Activated CD4-positive, alpha-beta memory T cell treated with anti-CD3 and anti-CD28 coated beads for 36 hours (primary cell): ENCODE measurements at regions not wholly inside any gene's neighbourhood (a gene's known extent, or its start where the extent isn't known, plus 50 kb on each side); places are given as distances from the start of the nearest gene placed in this dataset.
A peak's percentile ranks its signal among the peaks of the same experiment; 100 is the strongest.

Experiments used
- CTCF ChIA-PET: fragments of 350-600 bp; sonication (Branson Sonifier 250); formaldehyde crosslinking; loops from one replicate; lab custom pipeline; 2021; ENCODE audit warnings: antibody characterized with exemption, inconsistent platforms; lab: Charles Lee
- POLR2A ChIA-PET: fragments of 350-600 bp; sonication (Branson Sonifier 250); formaldehyde crosslinking; loops from one replicate; lab custom pipeline; 2021; ENCODE audit warnings: antibody characterized with exemption; lab: Charles Lee
- DNase-seq: peaks from one replicate; pipeline ENCODE4 v3.0.0-alpha.2; 2020
- H3K27ac Mint-ChIP-seq: one replicate; pipeline ENCODE4 v1.8.0; 2021; ENCODE audit warnings: mixed read lengths
- H3K27me3 Mint-ChIP-seq: one replicate; pipeline ENCODE4 v1.8.0; 2021; ENCODE audit warnings: mixed read lengths
- H3K36me3 Mint-ChIP-seq: one replicate; pipeline ENCODE4 v1.8.0; 2021; ENCODE audit warnings: mixed read lengths
- H3K4me1 Mint-ChIP-seq: one replicate; pipeline ENCODE4 v1.8.0; 2021; ENCODE audit warnings: low read depth, mixed read lengths
- H3K4me3 Mint-ChIP-seq: one replicate; pipeline ENCODE4 v1.8.0; 2021; ENCODE audit warnings: mild to moderate bottlenecking, mixed read lengths
- H3K9me3 Mint-ChIP-seq: one replicate; pipeline ENCODE4 v1.8.0; 2021; ENCODE audit warnings: mixed read lengths
- intact Hi-C: fragments of 100-400 bp; cut with micrococcal nuclease; formaldehyde crosslinking; loops from one replicate; pipeline ENCODE4 v1.15.1; 2023

DNA sequence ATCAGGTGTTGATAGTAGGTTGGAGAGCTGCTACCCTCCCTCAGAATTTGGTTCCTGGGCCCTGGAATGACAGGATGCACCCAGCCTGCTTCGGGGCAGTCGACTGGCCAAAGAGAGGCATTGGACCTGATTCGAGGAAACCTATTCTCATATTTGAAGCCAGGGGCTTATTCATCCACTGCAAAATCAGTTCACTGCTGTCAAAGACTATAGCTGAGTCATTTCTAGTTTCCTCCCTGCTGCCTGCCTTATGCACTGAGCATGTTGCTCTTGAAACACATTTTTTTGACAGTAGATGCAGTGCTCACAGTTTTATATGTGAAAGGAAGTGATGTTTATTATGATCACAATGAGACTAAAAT, 565.4 kb downstream of the ETS1 start:
- intact Hi-C loops, result loop anchor here (1.0 to 5.0 kb wide), 2 partner anchors 79 to 180 kb away; no protein-coding TSS in a partner anchor
- Mint-ChIP-seq H3K27me3 (no peaks in the 10 kb centered on the region), H3K27ac (no peak overlapping the region), H3K36me3 (no peaks in the 10 kb centered on the region), H3K4me3 (no peak overlapping the region), H3K4me1 (peaks cover 7% of the 10 kb centered on the region), H3K9me3 (no peaks in the 10 kb centered on the region)
- ChIA-PET POLR2A (interaction anchor here (1.0 kb wide), 1 partner anchor 16 kb away, joined by 3 read pairs; no protein-coding TSS in a partner anchor), CTCF (interaction anchor here (0.7 to 1.6 kb wide), 4 partner anchors 10 to 178 kb away, joined by 3 to 10 read pairs (median 4); no protein-coding TSS in a partner anchor)
- DNase-seq, result peak; percentile 16

DNA sequence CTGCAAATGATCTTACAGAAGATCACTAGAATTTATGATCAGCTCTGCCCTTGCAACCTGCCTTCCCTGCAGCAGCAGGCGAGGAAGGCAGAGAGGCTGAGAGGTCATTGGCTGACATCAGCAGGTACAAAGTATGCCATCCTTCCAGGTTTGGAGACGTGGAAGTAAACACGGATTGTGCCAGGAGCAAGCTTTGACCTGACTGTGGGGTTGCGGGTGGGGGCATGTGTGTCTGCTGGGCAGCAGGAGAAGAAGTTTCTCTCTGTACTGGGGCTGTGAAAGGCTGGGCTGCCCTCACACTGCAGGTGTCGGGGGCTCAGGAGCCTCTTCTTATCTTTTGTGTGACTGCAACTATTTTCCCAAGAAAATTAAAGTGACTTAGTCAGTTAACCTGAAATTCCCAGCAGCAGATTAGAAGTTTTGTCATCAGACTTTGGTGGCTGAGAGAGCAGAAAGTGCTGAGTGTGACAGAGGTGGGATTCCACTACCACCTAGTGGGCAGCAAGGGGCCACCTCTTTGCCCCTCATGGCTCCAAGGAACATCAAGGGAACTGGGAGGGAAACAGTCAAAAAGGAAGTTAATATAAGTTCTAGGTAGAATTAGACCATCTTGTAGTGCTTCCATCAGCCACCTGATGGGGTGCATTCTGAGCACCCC, 565.9 kb downstream of the ETS1 start:
- H3K4me3 Mint-ChIP-seq, result no peak overlapping the region
- no peaks in the 10 kb centered on the region for H3K27me3 Mint-ChIP-seq
- H3K9me3 Mint-ChIP-seq, result no peaks in the 10 kb centered on the region
- no peak for DNase-seq
- ChIA-PET CTCF (interaction anchor here (0.9 to 1.6 kb wide), 4 partner anchors 136 to 836 kb away, joined by 3 to 10 read pairs (median 4); no protein-coding TSS in a partner anchor), POLR2A (interaction anchor here (1.0 kb wide), 1 partner anchor 17 kb away, joined by 3 read pairs; no protein-coding TSS in a partner anchor)
- H3K27ac Mint-ChIP-seq, result no peak overlapping the region
- H3K36me3 Mint-ChIP-seq, result no peaks in the 10 kb centered on the region
- H3K4me1 Mint-ChIP-seq, result peaks cover 7% of the 10 kb centered on the region
- intact Hi-C loops, result loop anchor here (1.0 to 5.0 kb wide), 2 partner anchors 78 to 179 kb away; no protein-coding TSS in a partner anchor

DNA sequence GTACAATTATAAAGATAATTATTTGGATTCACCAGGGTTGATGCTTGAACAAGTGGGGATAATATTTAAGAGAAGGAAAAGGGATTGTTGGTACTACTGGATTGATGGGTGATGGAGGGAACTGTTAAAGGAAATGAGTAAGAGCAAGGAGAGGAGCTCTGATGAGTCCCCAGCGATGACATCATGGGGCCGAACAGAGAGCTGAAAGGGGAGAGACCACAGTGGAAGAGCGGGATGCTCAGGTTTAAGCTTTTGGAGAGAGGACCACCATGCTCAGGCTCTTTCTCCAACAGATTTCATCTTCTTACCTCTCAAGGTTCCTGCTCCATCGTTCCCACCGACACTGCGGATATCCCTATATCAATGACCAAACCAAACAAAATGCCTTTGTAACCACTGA, 568.7 kb downstream of the ETS1 start:
- no peak for DNase-seq
- intact Hi-C loops, result no loop called here
- ChIA-PET CTCF (interaction anchor here (2.6 to 3.1 kb wide), 2 partner anchors 139 to 175 kb away, joined by 10 to 13 read pairs; no protein-coding TSS in a partner anchor), POLR2A (no interaction called here)
- H3K4me3 Mint-ChIP-seq, result no peak overlapping the region
- no peaks in the 10 kb centered on the region for H3K36me3 Mint-ChIP-seq
- no peaks in the 10 kb centered on the region for H3K27me3 Mint-ChIP-seq
- H3K4me1 Mint-ChIP-seq, result peaks cover 7% of the 10 kb centered on the region
- no peak overlapping the region for H3K27ac Mint-ChIP-seq
- no peaks in the 10 kb centered on the region for H3K9me3 Mint-ChIP-seq

DNA sequence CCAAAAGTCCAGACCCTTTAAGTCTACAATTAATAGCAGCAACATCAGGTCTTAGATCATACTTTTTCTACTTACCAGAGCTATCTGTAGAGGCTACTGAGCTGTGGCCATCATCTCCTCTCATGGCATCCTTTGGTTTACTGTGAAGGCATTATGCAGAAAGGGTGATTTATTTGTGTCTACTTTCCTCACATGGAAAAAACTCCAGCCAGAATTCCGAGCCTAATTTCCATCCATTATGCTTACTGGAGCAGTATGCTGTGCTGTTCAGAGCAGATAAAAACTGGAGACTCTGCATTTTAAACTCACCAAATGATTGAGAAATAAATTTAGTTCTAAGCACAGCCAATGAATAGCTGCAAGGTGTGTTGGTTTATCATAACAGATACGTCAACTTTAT, 581.8 kb downstream of the ETS1 start:
- intact Hi-C loops, result no loop called here
- Mint-ChIP-seq H3K4me3 (no peak overlapping the region), H3K36me3 (peaks cover 11% of the 10 kb centered on the region), H3K9me3 (peaks cover 20% of the 10 kb centered on the region), H3K27ac (no peak overlapping the region), H3K27me3 (peaks cover 20% of the 10 kb centered on the region), H3K4me1 (no peaks in the 10 kb centered on the region)
- POLR2A ChIA-PET, result no interaction called here
- DNase-seq, result no peak
- CTCF ChIA-PET, result no interaction called here

DNA sequence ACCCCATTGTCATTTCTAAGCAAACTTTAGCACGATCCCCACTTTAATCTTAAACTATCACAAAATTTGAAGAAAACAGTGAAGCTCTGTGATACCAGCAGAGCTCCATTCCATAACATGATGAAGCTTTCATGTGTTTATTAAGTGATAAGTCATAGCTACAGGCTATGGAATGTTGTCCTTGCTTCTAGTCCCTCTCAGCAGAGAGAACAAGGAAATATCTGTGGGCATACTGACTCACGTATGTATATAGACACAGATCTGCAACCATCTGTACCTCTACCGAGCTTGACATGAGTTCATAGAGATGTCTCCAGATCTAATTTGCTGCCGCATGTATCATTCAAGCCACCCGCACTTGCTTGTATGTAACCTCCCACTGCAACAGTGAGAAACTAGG, 588.9 kb downstream of the ETS1 start:
- intact Hi-C loops, result no loop called here
- DNase-seq, result no peak
- no peak overlapping the region for H3K27ac Mint-ChIP-seq
- H3K4me3 Mint-ChIP-seq, result no peak overlapping the region
- ChIA-PET POLR2A (no interaction called here), CTCF (no interaction called here)
- no peaks in the 10 kb centered on the region for H3K36me3 Mint-ChIP-seq
- no peaks in the 10 kb centered on the region for H3K9me3 Mint-ChIP-seq
- H3K27me3 Mint-ChIP-seq, result peaks cover 3% of the 10 kb centered on the region
- no peaks in the 10 kb centered on the region for H3K4me1 Mint-ChIP-seq

DNA sequence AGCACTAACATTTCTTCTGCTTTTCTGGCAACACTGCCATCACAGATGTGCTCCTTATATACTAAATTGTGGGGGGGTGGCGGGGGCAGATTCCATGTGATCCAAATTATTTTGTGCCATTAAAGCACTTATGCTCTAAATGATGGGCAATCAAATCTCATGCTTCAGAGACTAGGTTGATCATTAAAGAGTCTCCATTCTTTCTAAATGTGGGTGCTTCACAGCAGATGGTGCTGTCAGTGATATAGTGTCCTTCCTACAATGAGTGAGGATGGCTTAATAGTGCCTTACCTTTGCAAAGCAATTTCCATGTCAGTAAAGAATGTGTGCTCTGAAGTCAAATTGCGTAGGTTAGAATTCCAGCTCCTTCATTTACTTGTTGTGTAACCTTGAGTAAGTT, 589.8 kb downstream of the ETS1 start:
- POLR2A ChIA-PET, result no interaction called here
- no peak for DNase-seq
- H3K9me3 Mint-ChIP-seq, result no peaks in the 10 kb centered on the region
- no peak overlapping the region for H3K27ac Mint-ChIP-seq
- intact Hi-C loops, result no loop called here
- H3K27me3 Mint-ChIP-seq, result peaks cover 3% of the 10 kb centered on the region
- no peak overlapping the region for H3K4me3 Mint-ChIP-seq
- no peaks in the 10 kb centered on the region for H3K4me1 Mint-ChIP-seq
- H3K36me3 Mint-ChIP-seq, result no peaks in the 10 kb centered on the region
- CTCF ChIA-PET, result no interaction called here

DNA sequence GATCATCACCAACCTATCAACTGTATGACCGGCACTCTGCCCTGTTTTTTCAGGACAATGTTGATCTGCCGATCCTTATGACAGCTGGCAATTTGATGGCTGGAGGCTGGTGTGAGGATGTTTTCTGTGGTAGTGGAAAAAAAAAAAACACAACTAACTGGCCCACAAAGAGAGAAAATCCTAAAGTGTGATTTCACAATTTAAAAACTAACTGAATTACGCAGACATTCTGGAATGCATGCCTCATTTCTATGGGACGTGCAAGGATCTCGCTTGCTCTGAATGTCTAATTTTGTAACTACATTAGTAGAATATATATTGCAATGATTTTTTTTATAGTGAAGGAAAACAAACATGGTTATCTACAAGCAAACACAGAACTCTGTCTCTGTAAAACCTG, 590.5 kb downstream of the ETS1 start:
- Mint-ChIP-seq H3K4me3 (no peak overlapping the region), H3K4me1 (no peaks in the 10 kb centered on the region), H3K9me3 (no peaks in the 10 kb centered on the region), H3K27ac (no peak overlapping the region), H3K27me3 (peaks cover 3% of the 10 kb centered on the region), H3K36me3 (no peaks in the 10 kb centered on the region)
- ChIA-PET POLR2A (no interaction called here), CTCF (no interaction called here)
- intact Hi-C loops, result no loop called here
- no peak for DNase-seq

DNA sequence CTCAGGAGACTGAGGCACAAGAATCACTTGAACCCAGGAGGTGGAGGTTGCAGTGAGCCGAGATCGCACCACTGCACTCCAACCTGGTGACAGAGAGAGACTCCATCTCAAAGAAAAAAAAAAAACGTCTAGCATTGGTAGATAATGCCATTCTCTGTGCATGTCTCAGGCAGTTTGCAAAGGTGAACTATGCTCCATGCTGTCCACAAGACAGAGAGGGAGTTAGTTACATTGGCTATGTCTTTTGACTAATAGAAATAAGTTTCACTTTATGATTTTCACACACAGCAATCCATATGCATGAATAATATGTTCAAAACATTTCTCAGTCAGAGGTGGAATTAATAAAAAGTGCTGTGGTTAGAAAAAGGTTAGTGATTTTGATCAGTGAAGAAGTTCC, 591.4 kb downstream of the ETS1 start:
- no peak for DNase-seq
- no peaks in the 10 kb centered on the region for H3K36me3 Mint-ChIP-seq
- H3K9me3 Mint-ChIP-seq, result no peaks in the 10 kb centered on the region
- no peaks in the 10 kb centered on the region for H3K4me1 Mint-ChIP-seq
- no peak overlapping the region for H3K27ac Mint-ChIP-seq
- peaks cover 3% of the 10 kb centered on the region for H3K27me3 Mint-ChIP-seq
- ChIA-PET POLR2A (no interaction called here), CTCF (interaction anchor here (1.6 kb wide), 1 partner anchor 152 kb away, joined by 3 read pairs; no protein-coding TSS in a partner anchor)
- intact Hi-C loops, result no loop called here
- no peak overlapping the region for H3K4me3 Mint-ChIP-seq

DNA sequence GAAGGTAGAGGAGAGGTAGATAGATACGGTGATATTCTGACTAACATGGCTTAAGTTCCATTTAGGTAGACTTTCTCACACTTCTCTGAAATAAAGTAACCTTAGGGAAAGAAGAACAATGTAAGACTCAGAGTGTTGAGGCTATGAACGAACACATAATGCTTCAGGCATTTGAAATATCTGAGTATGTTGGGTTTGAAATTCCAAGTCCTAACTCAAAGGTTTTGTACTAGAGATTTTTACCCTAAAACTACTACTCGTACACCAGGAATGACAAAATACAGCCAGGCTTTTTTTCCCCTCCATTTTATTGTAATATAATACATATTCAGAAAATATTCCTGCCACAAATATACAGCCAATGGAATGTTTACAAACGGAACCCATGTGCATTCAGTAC, 592.6 kb downstream of the ETS1 start:
- H3K4me1 Mint-ChIP-seq, result no peaks in the 10 kb centered on the region
- CTCF ChIA-PET, result interaction anchor here (1.6 kb wide), 1 partner anchor 151 kb away, joined by 3 read pairs; no protein-coding TSS in a partner anchor
- intact Hi-C loops, result loop anchor here (5.0 kb wide), 1 partner anchor 152 kb away; no protein-coding TSS in a partner anchor
- POLR2A ChIA-PET, result no interaction called here
- no peak for DNase-seq
- no peaks in the 10 kb centered on the region for H3K36me3 Mint-ChIP-seq
- H3K27ac Mint-ChIP-seq, result no peak overlapping the region
- H3K4me3 Mint-ChIP-seq, result no peak overlapping the region
- no peaks in the 10 kb centered on the region for H3K9me3 Mint-ChIP-seq
- H3K27me3 Mint-ChIP-seq, result peaks cover 3% of the 10 kb centered on the region

DNA sequence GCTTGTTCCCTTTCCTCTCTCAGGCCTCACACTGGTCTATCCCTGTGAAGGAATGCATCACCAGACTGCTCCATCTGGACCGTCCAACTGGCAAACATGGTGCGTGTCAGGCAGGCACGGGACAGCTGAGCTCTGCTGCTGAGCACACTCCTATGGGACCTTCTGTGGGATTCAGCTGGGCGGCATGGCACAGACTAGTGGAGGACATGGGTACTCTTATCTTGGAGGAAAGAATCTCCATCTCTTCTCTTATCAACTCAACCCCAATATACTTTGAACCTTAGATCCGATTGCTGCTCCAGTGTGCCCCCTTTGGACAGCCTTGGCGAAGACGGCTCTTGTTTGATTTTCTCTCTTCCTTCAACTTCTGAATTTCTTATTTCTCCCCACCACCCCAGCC, 593.6 kb downstream of the ETS1 start:
- no peak overlapping the region for H3K27ac Mint-ChIP-seq
- H3K27me3 Mint-ChIP-seq, result peaks cover 3% of the 10 kb centered on the region
- H3K4me1 Mint-ChIP-seq, result no peaks in the 10 kb centered on the region
- no peaks in the 10 kb centered on the region for H3K36me3 Mint-ChIP-seq
- H3K9me3 Mint-ChIP-seq, result no peaks in the 10 kb centered on the region
- POLR2A ChIA-PET, result no interaction called here
- CTCF ChIA-PET, result no interaction called here
- H3K4me3 Mint-ChIP-seq, result no peak overlapping the region
- intact Hi-C loops, result loop anchor here (5.0 kb wide), 1 partner anchor 151 kb away; no protein-coding TSS in a partner anchor
- no peak for DNase-seq

DNA sequence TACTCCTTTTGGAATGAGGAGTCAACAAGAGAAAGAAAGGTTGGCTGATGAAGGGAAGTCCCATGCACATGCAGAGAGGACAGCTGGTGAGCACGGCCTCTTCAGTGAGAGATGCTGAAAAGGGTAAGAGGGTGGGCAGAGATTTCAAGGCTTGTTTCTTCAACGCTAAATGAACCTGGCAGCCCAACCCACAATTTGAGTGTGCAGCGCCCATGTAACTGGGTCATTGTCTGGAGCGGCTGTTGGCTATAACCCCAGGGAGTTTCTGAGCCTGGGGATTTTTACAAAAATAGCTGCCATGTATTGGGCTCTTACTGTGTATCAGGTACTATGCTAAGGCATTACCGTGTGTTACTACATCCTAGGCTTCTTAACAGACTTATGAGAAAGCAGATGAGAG, 594.1 kb downstream of the ETS1 start:
- Mint-ChIP-seq H3K9me3 (no peaks in the 10 kb centered on the region), H3K27ac (no peak overlapping the region), H3K4me1 (no peaks in the 10 kb centered on the region), H3K27me3 (peaks cover 3% of the 10 kb centered on the region), H3K4me3 (no peak overlapping the region), H3K36me3 (no peaks in the 10 kb centered on the region)
- intact Hi-C loops, result loop anchor here (5.0 kb wide), 1 partner anchor 151 kb away; no protein-coding TSS in a partner anchor
- ChIA-PET CTCF (no interaction called here), POLR2A (no interaction called here)
- DNase-seq, result no peak

DNA sequence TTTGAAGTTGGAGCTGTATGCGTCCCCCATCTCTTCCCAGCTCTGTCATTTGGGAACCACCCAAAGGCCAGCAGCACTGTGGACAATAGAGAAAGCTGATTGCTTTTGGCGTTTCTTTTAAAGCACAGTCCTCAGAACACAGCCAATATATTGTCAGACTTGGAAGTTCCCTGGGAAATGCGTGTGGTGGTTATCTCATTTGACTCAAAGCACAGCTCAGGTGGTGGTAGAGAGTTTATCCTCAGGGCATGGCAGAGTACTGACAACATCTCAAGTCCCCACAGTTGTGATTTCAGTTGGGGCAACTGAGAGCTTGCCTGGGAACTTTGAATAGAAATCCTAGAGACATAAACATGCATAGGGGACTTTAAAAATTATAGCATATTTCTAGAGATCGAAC, 601.3 kb downstream of the ETS1 start:
- ChIA-PET CTCF (no interaction called here), POLR2A (no interaction called here)
- intact Hi-C loops, result no loop called here
- Mint-ChIP-seq H3K9me3 (peaks cover 8% of the 10 kb centered on the region), H3K27me3 (peaks cover 12% of the 10 kb centered on the region), H3K4me3 (no peak overlapping the region), H3K36me3 (no peaks in the 10 kb centered on the region), H3K27ac (no peak overlapping the region), H3K4me1 (no peaks in the 10 kb centered on the region)
- no peak for DNase-seq

DNA sequence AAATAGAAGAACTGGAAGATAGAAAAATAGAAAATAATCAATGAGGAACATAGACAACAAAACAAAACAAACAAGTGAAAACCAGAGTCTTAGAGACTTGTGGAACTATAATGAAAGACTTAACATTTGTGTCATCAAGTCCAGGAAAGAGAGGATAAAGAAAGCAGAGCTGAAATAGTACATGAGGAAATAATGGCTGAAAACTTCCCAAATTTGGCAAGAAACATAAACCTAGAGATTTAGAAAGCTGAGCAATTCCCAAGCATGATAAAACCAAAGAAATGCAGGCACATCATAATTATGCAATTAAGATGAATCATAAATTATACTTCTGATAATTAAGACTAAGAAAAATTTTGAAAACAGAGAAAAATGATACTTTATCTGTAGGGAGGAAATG, 614.5 kb downstream of the ETS1 start:
- no peak overlapping the region for H3K27ac Mint-ChIP-seq
- intact Hi-C loops, result no loop called here
- H3K27me3 Mint-ChIP-seq, result peaks cover 14% of the 10 kb centered on the region
- DNase-seq, result no peak
- H3K36me3 Mint-ChIP-seq, result no peaks in the 10 kb centered on the region
- H3K4me1 Mint-ChIP-seq, result no peaks in the 10 kb centered on the region
- H3K4me3 Mint-ChIP-seq, result no peak overlapping the region
- H3K9me3 Mint-ChIP-seq, result peaks cover 3% of the 10 kb centered on the region
- POLR2A ChIA-PET, result no interaction called here
- CTCF ChIA-PET, result no interaction called here
